ENCODE measurements at regions not wholly inside any gene's neighbourhood (a gene's known extent, or its start where the extent isn't known, plus 50 kb on each side); places are given as distances from the start of the nearest gene placed in this dataset.

DNA sequence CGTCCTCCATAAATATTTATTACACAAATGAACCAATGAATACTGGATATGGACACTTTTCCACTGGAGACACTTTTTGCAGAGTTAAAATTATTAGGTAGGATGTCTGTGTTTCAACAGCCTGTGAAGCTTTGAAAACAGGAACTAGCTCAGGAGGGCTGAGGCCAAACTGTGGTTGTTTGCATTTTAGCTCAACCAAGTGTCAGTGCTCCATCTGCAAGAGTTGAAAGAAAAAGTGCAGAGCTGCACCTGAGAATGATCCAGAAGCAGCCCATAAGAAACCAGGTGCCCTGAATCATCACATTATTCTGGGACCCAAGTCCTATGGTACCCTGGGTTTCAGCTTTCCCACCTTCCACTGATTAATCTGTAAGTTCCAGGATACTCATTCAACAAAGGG lies 180.4 kb downstream of the TRIB2 start:
- H3K27ac ChIP-seq = no peak overlapping the region
- H3K9me3 ChIP-seq = no peaks in the 10 kb centered on the region
- no peak overlapping the region for H3K4me3 ChIP-seq
- H3K4me1 ChIP-seq = no peaks in the 10 kb centered on the region
- no peak for DNase-seq (ENCODE audit: low spot score in 2 of 2)
- no peaks in the 10 kb centered on the region for H3K36me3 ChIP-seq
- TF ChIP-seq, protein P1, sequence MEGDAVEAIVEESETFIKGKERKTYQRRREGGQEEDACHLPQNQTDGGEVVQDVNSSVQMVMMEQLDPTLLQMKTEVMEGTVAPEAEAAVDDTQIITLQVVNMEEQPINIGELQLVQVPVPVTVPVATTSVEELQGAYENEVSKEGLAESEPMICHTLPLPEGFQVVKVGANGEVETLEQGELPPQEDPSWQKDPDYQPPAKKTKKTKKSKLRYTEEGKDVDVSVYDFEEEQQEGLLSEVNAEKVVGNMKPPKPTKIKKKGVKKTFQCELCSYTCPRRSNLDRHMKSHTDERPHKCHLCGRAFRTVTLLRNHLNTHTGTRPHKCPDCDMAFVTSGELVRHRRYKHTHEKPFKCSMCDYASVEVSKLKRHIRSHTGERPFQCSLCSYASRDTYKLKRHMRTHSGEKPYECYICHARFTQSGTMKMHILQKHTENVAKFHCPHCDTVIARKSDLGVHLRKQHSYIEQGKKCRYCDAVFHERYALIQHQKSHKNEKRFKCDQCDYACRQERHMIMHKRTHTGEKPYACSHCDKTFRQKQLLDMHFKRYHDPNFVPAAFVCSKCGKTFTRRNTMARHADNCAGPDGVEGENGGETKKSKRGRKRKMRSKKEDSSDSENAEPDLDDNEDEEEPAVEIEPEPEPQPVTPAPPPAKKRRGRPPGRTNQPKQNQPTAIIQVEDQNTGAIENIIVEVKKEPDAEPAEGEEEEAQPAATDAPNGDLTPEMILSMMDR (IDR thresholded peaks at IDR 0.05) = no peak
- H3K27me3 ChIP-seq = no peaks in the 10 kb centered on the region
- intact Hi-C loops (cut with DNase I) = no loop called here

DNA sequence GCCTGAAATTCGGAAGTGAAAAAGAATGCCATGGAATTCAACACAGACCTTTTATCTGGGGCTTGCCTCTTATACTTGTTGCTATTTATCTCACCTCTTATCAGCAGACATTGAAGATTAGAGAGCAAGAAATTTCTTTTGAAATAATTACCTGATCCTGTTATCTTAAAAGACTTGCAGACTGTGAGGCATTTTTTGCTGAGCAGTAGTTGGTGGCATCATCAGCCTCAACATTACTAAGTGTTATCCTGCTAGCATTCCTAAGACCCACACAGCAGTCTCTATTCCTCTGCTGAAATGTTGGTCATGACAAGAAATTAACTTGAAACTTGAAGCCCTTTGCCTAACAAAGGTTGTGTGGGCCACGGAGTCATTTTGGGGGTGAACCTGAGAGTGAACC lies 186.5 kb downstream of the TRIB2 start:
- Histone ChIP-seq H3K27ac (no peak overlapping the region), H3K27me3 (no peaks in the 10 kb centered on the region), H3K4me3 (no peak overlapping the region), H3K36me3 (no peaks in the 10 kb centered on the region), H3K9me3 (no peaks in the 10 kb centered on the region), H3K4me1 (no peaks in the 10 kb centered on the region)
- intact Hi-C loops (cut with DNase I) = no loop called here
- TF ChIP-seq, protein P1 (IDR thresholded peaks at IDR 0.05) = no peak
- DNase-seq (ENCODE audit: low spot score in 2 of 2) = no peak

DNA sequence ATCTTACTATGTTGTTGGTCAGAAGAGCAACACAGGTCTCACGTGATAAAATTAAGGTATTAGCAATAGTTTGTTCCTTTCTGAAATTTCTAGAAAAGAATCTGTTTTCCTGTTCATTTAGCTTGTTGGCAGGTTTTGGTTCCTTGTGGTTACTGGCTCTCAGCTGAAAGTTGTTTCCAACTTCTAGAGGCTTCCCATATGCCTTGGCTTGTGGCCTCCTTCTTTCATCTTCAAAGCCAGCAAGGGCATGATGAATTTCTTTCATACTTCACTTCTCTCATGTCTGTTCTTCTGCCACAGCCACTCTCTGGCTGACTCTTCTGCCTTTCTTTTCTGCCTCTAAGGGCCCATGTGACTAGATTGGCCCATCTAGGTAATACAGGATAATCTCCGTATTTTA lies 193.7 kb downstream of the TRIB2 start:
- Histone ChIP-seq H3K36me3 (no peaks in the 10 kb centered on the region), H3K27ac (no peak overlapping the region), H3K27me3 (no peaks in the 10 kb centered on the region), H3K4me1 (no peaks in the 10 kb centered on the region), H3K4me3 (no peak overlapping the region), H3K9me3 (no peaks in the 10 kb centered on the region)
- intact Hi-C loops (cut with DNase I) = no loop called here
- TF ChIP-seq, protein P1 (IDR thresholded peaks at IDR 0.05) = no peak
- no peak for DNase-seq (ENCODE audit: low spot score in 2 of 2)

DNA sequence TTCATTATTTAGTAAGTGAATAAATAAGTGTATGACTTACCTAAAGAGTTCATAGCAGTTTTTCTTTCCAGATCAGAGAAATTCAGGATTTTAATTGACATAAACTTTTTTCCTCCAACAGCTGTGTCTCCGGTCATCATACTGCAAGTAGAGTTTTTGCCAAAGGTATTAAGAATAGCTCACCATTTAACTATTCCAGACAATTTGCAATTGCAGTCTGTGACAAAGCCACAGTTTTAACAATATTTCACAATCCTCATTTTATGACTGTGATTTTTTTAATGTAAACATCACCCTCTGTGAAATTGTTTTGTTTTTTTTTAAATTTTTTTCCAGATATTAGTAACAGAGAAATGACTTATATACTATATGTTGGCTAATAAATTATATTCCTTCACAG lies 199.1 kb downstream of the TRIB2 start:
- H3K27ac ChIP-seq = no peak overlapping the region
- no peak overlapping the region for H3K4me3 ChIP-seq
- H3K9me3 ChIP-seq = no peaks in the 10 kb centered on the region
- no peaks in the 10 kb centered on the region for H3K36me3 ChIP-seq
- H3K27me3 ChIP-seq = no peaks in the 10 kb centered on the region
- no peak for DNase-seq (ENCODE audit: low spot score in 2 of 2)
- TF ChIP-seq, protein P1 (IDR thresholded peaks at IDR 0.05) = no peak
- intact Hi-C loops (cut with DNase I) = no loop called here
- H3K4me1 ChIP-seq = peaks cover 0 to 10% of the 10 kb centered on the region in 2 donors

DNA sequence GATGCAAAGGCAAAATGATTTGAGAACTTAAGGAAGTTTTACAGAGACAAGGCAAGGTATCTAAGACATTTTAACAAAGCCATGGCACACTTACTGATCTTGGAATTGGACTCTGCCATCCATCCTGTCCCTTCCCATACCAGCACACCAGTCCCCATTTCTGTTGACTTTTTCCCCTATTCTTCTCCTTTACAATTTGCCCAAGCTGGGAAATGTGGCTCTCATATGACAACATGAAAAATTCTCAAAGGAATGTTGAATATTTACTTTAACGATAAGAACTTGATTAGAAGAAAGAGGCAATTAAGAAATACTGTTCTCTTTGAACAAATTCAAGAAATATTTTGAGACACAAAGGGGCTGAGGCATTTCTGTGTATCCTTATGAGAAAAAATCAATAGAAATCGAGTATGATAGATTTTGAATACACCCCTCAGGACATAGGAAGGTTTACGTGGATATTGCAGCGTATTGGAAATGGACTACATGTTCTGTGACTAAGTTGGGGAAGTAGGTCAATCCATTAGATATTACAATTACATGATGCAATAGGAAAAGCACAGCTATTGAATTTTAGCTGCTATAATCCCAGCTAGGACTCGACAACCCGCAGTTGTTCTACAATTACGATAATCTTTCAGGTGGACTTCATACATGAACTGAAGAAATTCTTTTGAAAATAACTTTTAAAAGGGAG lies 201.6 kb downstream of the TRIB2 start:
- Histone ChIP-seq H3K36me3 (no peaks in the 10 kb centered on the region), H3K27ac (peak overlapping the region; percentile 78 to 87), H3K4me1 (peaks cover 0 to 10% of the 10 kb centered on the region in 2 donors), H3K27me3 (no peaks in the 10 kb centered on the region), H3K9me3 (no peaks in the 10 kb centered on the region), H3K4me3 (peak overlapping the region in 1 of 2 donors; percentile 24)
- intact Hi-C loops (cut with DNase I) = loop anchor here (2.0 kb wide), 2 partner anchors 97 to 197 kb away; no protein-coding TSS in a partner anchor
- TF ChIP-seq, protein P1 (IDR thresholded peaks at IDR 0.05) = no peak
- DNase-seq (ENCODE audit: low spot score in 2 of 2) = no peak
